Tibial nerve (tissue), 4 donors: ENCODE measurements at regions not wholly inside any gene's neighbourhood (a gene's known extent, or its start where the extent isn't known, plus 50 kb on each side); places are given as distances from the start of the nearest gene placed in this dataset.

Experiments used
- DNase-seq, 2 donors: peaks; one replicate each; pipeline ENCODE4 v3.0.0-alpha.2; 2019; ENCODE audit warnings: low spot score in 2 of 2
- H3K27ac ChIP-seq, 4 donors: fragments of 200-600 bp; sonication (generic) in 3 of 4; one replicate each; pipeline ENCODE4 v1.5.1; 2017 to 2019; ENCODE audit warnings: mild to moderate bottlenecking in 1 of 4
- H3K27me3 ChIP-seq, 2 donors: fragments of 200-600 bp; sonication (generic) in 1 of 2; one replicate each; pipeline versions ENCODE4 v1.5.1 to v1.6.0; 2017 to 2019
- H3K36me3 ChIP-seq, 3 donors: fragments of 200-600 bp; sonication (generic); one replicate each; pipeline ENCODE4 v1.5.1; 2018 to 2019
- H3K4me1 ChIP-seq, 4 donors: fragments of 200-600 bp; sonication (generic) in 3 of 4; one replicate each; pipeline ENCODE4 v1.5.1; 2017 to 2019
- H3K4me3 ChIP-seq, 4 donors: fragments of 200-600 bp; sonication (generic) in 3 of 4; one replicate each; pipeline ENCODE4 v1.5.1; 2017 to 2019; ENCODE audit warnings: mild to moderate bottlenecking in 1 of 4, moderate library complexity in 1 of 4
- H3K9me3 ChIP-seq, 4 donors: fragments of 200-600 bp; sonication (generic) in 3 of 4; one replicate each; pipeline ENCODE4 v1.5.1; 2017 to 2019
- EP300 ChIP-seq, 2 donors: sonication (generic); formaldehyde crosslinking; IDR thresholded peaks; one replicate each; pipeline ENCODE4 v1.6.1; 2017; ENCODE audit warnings: antibody characterized with exemption in 2 of 2, mild to moderate bottlenecking in 1 of 2
- POLR2A ChIP-seq, 2 donors: fragments of 450-650 bp; IDR thresholded peaks; one replicate each; pipeline ENCODE4 v1.6.1; 2017; ENCODE audit warnings: antibody characterized with exemption in 2 of 2, mild to moderate bottlenecking in 2 of 2, moderate library complexity in 2 of 2
- WGBS, 2 donors: methylation state at CpG; one replicate each; pipeline ENCODE4 v1.1.5; 2018; 5-methylcytosine and 5-hydroxymethylcytosine counted together
- TF ChIP-seq, protein P1 (sequence below), 5 experiments: fragments of 200-600 bp in 3 of 5; fragments of 450-650 bp in 2 of 5; sonication (generic) in 3 of 5; IDR thresholded peaks; one replicate each; pipeline ENCODE4 v1.5.1; 2016 to 2019; ENCODE audit warnings: antibody characterized with exemption in 5 of 5, mild to moderate bottlenecking in 3 of 5, moderate library complexity in 2 of 5

DNA sequence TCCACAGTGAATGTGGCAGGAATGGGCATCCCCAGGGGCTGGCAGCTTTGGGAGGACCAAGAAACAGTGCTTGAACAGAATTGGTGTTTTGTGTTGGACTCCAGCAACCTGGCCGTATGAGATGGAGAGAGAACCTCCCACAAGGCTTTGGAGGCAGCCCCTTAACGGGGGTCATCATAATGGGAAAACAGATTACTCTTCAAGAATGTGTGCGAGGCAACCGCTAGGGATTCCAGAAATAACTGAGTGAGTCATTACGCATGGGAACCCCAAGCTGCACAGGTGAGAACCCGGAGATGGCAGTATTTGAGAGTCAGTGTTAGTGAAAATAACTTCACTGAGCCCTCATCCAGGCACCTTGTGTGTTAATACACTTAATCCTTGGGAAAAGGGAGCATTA, 567.8 kb upstream of the TBX3 start:
- H3K4me3 ChIP-seq: no peak overlapping the region
- H3K36me3 ChIP-seq: no peaks in the 10 kb centered on the region
- DNase-seq: no peak
- H3K9me3 ChIP-seq: no peaks in the 10 kb centered on the region
- H3K27ac ChIP-seq: no peak overlapping the region
- 81 to 85% methylated on average over 6 of the region's 6 CpGs for WGBS, 2 donors
- H3K4me1 ChIP-seq: no peaks in the 10 kb centered on the region
- TF ChIP-seq, protein P1, sequence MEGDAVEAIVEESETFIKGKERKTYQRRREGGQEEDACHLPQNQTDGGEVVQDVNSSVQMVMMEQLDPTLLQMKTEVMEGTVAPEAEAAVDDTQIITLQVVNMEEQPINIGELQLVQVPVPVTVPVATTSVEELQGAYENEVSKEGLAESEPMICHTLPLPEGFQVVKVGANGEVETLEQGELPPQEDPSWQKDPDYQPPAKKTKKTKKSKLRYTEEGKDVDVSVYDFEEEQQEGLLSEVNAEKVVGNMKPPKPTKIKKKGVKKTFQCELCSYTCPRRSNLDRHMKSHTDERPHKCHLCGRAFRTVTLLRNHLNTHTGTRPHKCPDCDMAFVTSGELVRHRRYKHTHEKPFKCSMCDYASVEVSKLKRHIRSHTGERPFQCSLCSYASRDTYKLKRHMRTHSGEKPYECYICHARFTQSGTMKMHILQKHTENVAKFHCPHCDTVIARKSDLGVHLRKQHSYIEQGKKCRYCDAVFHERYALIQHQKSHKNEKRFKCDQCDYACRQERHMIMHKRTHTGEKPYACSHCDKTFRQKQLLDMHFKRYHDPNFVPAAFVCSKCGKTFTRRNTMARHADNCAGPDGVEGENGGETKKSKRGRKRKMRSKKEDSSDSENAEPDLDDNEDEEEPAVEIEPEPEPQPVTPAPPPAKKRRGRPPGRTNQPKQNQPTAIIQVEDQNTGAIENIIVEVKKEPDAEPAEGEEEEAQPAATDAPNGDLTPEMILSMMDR (IDR thresholded peaks at IDR 0.05): no peak
- TF ChIP-seq EP300 (IDR thresholded peaks at IDR 0.05) (no peak), POLR2A (IDR thresholded peaks at IDR 0.05) (no peak)
- no peaks in the 10 kb centered on the region for H3K27me3 ChIP-seq

DNA sequence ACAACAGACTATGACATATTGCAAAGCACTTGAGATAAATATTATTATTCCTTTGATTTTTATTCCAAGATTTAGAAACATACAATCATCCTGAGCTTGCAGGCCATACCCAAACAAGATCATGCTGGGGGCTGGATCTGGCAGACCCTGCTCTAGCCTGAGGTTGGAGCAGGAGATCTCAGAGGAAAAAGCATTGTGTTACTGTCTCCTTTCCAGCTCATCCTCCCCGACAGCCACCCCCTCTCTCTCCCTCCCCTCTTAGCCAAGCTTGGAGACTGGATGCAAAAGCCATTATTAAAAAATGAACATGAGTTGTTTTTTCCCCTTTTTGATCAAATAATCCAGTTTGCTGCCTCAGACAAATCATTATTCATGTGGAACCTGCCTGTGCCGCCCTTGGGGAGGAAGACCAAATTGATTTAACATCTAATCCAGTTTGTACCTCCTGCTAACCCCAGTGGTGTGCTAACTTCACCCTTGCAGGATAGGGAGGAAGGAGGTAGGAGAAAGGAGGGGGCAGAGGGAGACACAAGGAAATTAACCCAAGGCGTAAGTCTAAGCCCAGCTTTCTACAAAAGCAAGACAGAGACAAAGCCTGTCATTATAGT, 565.8 kb upstream of the TBX3 start:
- 53 to 55% methylated on average over 3 of the region's 3 CpGs for WGBS, 2 donors
- H3K4me1 ChIP-seq: no peaks in the 10 kb centered on the region
- no peaks in the 10 kb centered on the region for H3K36me3 ChIP-seq
- DNase-seq: no peak
- no peak overlapping the region for H3K27ac ChIP-seq
- H3K4me3 ChIP-seq: no peak overlapping the region
- H3K9me3 ChIP-seq: no peaks in the 10 kb centered on the region
- TF ChIP-seq, protein P1 (IDR thresholded peaks at IDR 0.05): no peak
- no peaks in the 10 kb centered on the region for H3K27me3 ChIP-seq

DNA sequence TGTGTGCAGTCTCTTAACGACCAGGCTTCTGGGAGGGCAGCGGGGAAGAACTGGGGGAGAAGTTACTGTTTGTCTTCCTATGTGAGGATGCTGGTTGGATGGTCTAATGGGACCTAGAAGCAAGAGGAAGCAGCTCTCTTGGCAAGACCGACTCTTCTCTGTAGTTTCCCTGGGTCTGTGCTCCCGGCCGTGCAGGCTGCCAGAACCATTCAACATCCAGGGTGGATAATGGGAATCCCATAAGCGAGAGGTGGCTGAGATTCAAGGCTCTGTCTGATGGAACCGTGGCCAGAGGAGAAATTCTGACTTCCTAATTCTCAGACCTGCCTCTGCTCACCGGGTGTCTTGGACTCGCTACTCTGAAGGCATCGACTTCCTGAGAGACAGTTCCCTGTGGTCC, 561.0 kb upstream of the TBX3 start:
- Histone ChIP-seq H3K27me3 (no peaks in the 10 kb centered on the region), H3K9me3 (no peaks in the 10 kb centered on the region), H3K4me3 (no peak overlapping the region), H3K36me3 (no peaks in the 10 kb centered on the region), H3K27ac (no peak overlapping the region), H3K4me1 (no peaks in the 10 kb centered on the region)
- no peak for DNase-seq
- WGBS, 2 donors: 71 to 76% methylated on average over 10 of the region's 10 CpGs
- TF ChIP-seq EP300 (IDR thresholded peaks at IDR 0.05) (no peak), POLR2A (IDR thresholded peaks at IDR 0.05) (no peak)
- TF ChIP-seq, protein P1 (IDR thresholded peaks at IDR 0.05): no peak

DNA sequence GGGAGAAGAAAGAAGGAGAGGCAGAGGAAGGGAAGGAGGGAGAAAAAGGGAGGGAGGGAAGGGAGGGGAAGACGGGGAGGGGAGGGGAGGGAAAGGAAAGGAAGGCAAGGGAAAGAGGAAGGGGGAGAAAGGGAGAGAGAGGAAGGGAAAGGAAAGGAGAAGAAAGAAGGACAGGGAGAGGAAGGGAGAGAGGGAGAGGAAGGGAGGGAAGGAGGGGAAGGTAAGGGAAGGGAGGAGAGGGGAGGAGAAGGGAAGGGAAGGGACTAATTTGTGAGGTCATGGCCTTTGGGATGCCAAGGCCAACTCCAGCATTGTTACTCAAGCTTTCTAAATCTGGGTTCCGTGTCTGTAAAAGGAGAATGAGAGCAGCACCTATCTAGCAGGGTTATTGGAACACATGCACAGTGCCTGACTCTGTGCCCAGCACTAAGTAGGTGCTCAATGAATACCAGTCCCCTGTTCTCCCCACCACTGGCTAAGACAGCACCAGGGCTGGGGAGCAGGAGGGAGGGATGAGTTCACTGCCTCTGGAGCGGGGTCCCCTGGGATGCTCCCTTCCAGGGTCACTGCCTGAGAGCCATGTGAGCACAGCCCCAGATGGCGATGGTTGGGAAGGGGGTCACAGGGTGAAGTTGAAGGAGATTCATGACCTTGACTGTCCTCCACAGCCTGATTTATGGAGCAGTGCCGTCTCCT, 560.1 kb upstream of the TBX3 start:
- no peak for DNase-seq
- TF ChIP-seq, protein P1 (IDR thresholded peaks at IDR 0.05): no peak
- no peak for TF ChIP-seq EP300 (IDR thresholded peaks at IDR 0.05)
- no peak for TF ChIP-seq POLR2A (IDR thresholded peaks at IDR 0.05)
- Histone ChIP-seq H3K27ac (no peak overlapping the region), H3K9me3 (no peaks in the 10 kb centered on the region), H3K36me3 (no peaks in the 10 kb centered on the region), H3K27me3 (no peaks in the 10 kb centered on the region), H3K4me1 (no peaks in the 10 kb centered on the region), H3K4me3 (no peak overlapping the region)
- 73 to 77% methylated on average over 5 of the region's 5 CpGs for WGBS, 2 donors

DNA sequence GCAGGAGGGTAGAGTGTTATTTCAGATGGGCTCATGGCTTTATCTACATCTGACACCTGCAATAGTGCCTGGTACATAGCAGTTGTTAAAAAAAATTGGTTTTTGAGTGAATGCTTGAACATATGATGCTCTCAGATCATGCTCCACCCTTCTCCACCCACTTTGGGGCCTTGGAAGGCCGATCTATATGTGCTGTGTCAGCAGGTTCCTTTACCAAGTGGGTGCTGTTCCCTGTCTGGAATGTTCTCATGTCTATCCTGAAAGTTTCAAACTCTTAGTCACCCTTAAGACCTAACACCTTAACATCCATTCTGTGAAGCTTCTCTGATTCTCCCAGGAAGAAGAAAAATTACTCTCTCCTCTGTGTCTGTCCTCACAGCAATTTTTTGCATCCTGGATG, 556.3 kb upstream of the TBX3 start:
- 22 to 59% methylated on average over 1 of the region's 1 CpG for WGBS, 2 donors
- Histone ChIP-seq H3K4me1 (no peaks in the 10 kb centered on the region), H3K27me3 (no peaks in the 10 kb centered on the region), H3K27ac (no peak overlapping the region), H3K36me3 (no peaks in the 10 kb centered on the region), H3K9me3 (no peaks in the 10 kb centered on the region), H3K4me3 (no peak overlapping the region)
- TF ChIP-seq POLR2A (IDR thresholded peaks at IDR 0.05) (no peak), EP300 (IDR thresholded peaks at IDR 0.05) (no peak)
- TF ChIP-seq, protein P1 (IDR thresholded peaks at IDR 0.05): no peak
- DNase-seq: no peak
